RWPE1 (cell line): ENCODE measurements at regions not wholly inside any gene's neighbourhood (a gene's known extent, or its start where the extent isn't known, plus 50 kb on each side); places are given as distances from the start of the nearest gene placed in this dataset.

Experiments used
- CTCF ChIA-PET: fragments of 350-600 bp; sonication (Branson Sonifier 250); formaldehyde crosslinking; extraction: SDS; loops from one replicate; lab custom pipeline; 2021; lab: Yijun Ruan, JAX
- POLR2A ChIA-PET: fragments of 400-600 bp; formaldehyde crosslinking; extraction: SDS; loops from one replicate; lab custom pipeline; 2020; ENCODE audit warnings: antibody characterized with exemption; ENCODE audit not compliant: low non-redundant PET; lab: Yijun Ruan, JAX
- DNase-seq: peaks from one replicate; pipeline ENCODE4 v3.0.0; 2012; ENCODE audit warnings: low spot score
- H3K27ac ChIP-seq: fragments of 450-650 bp; 2 replicates; pipeline ENCODE4 v1.5.1; 2017
- CTCF ChIP-seq: fragments of 450-650 bp; conservative IDR thresholded peaks from 2 replicates; pipeline ENCODE4 v1.5.1; 2017; ENCODE audit warnings: low read depth, mild to moderate bottlenecking

GRCh38 chr5:60299944-60300343, 400.0 kb downstream of the DEPDC1B start:
- no peak overlapping the region for H3K27ac ChIP-seq
- no peak for DNase-seq
- no peak for TF ChIP-seq CTCF
- ChIA-PET POLR2A (no interaction called here), CTCF (no interaction called here)

GRCh38 chr5:60297658-60298057, 402.3 kb downstream of the DEPDC1B start:
- no peak overlapping the region for H3K27ac ChIP-seq
- DNase-seq = no peak
- no peak for TF ChIP-seq CTCF
- ChIA-PET POLR2A (no interaction called here), CTCF (interaction anchor here (0.7 kb wide), 1 partner anchor 48 kb away, joined by 3 read pairs; no protein-coding TSS in a partner anchor)

GRCh38 chr5:60295423-60295822, 401.9 kb upstream of the PDE4D start:
- H3K27ac ChIP-seq = no peak overlapping the region
- no peak for TF ChIP-seq CTCF
- DNase-seq = no peak
- POLR2A ChIA-PET = no interaction called here
- CTCF ChIA-PET = interaction anchor here (0.6 to 1.5 kb wide), 7 partner anchors 9 to 485 kb away, joined by 3 to 9 read pairs (median 4); no protein-coding TSS in a partner anchor

- DNase-seq = no peak
- ChIA-PET POLR2A (no interaction called here), CTCF (no interaction called here)
- TF ChIP-seq CTCF = no peak
- H3K27ac ChIP-seq = no peak overlapping the region
Measured at GRCh38 chr5:60293518-60293917, 400.0 kb upstream of the PDE4D start.

GRCh38 chr5:60287174-60287771, 393.7 kb upstream of the PDE4D start:
- POLR2A ChIA-PET = no interaction called here
- TF ChIP-seq CTCF = peak; percentile 44

GRCh38 chr5:60285910-60286309, 392.4 kb upstream of the PDE4D start:
- ChIA-PET CTCF (interaction anchor here (0.5 to 0.7 kb wide), 4 partner anchors 10 to 323 kb away, joined by 3 to 4 read pairs (median 4); no protein-coding TSS in a partner anchor), POLR2A (no interaction called here)
- DNase-seq = no peak

More at GRCh38 chr5:60287174-60287771, 393.7 kb upstream of the PDE4D start:
- DNase-seq = peak; percentile 32
- no peak overlapping the region for H3K27ac ChIP-seq
- CTCF ChIA-PET = interaction anchor here (0.6 to 1.0 kb wide), 5 partner anchors 9 to 1058 kb away, joined by 3 to 7 read pairs (median 3); no protein-coding TSS in a partner anchor

More at GRCh38 chr5:60285910-60286309, 392.4 kb upstream of the PDE4D start:
- no peak overlapping the region for H3K27ac ChIP-seq
- no peak for TF ChIP-seq CTCF
